T-helper 1 cell (primary cell): ENCODE measurements at regions not wholly inside any gene's neighbourhood (a gene's known extent, or its start where the extent isn't known, plus 50 kb on each side); places are given as distances from the start of the nearest gene placed in this dataset.

ENCODE experiments used
- DNase-seq, 5 donors: peaks; one replicate each; pipeline ENCODE4 v3.0.0-alpha.2; 2012 to 2020

GRCh38 chr4:75102787-75103085 is 169.8 kb downstream of the PARM1 start:
- DNase-seq = no peak

- DNase-seq = no peak
Observed at GRCh38 chr4:75101906-75102786, 169.2 kb downstream of the PARM1 start.
